Colonic mucosa (tissue), 4 donors: ENCODE measurements at regions not wholly inside any gene's neighbourhood (a gene's known extent, or its start where the extent isn't known, plus 50 kb on each side); places are given as distances from the start of the nearest gene placed in this dataset.

Experiments used
- DNase-seq: peaks from one replicate; pipeline ENCODE4 v3.0.0-alpha.2; 2020
- H3K27ac ChIP-seq: fragments of 200-600 bp; one replicate; pipeline ENCODE4 v1.8.0; 2021
- H3K27me3 ChIP-seq: fragments of 200-600 bp; one replicate; pipeline ENCODE4 v1.8.0; 2021
- H3K36me3 ChIP-seq: fragments of 200-600 bp; one replicate; pipeline ENCODE4 v1.8.0; 2021
- H3K4me1 ChIP-seq: fragments of 200-600 bp; one replicate; pipeline ENCODE4 v1.8.0; 2021; ENCODE audit warnings: mild to moderate bottlenecking
- H3K4me3 ChIP-seq: fragments of 200-600 bp; one replicate; pipeline ENCODE4 v1.8.0; 2021
- H3K9ac ChIP-seq, 2 donors: one replicate each; pipeline ENCODE4 v1.7.0; 2013; ENCODE audit warnings: control low read depth in 2 of 2, low read depth in 2 of 2, low read length in 2 of 2
- H3K9me3 ChIP-seq: fragments of 200-600 bp; one replicate; pipeline ENCODE4 v1.8.0; 2021
- intact Hi-C: fragments of 100-400 bp; cut with DNase I; formaldehyde crosslinking; loops from one replicate; pipeline ENCODE4 v1.14.1; 2022
- TF ChIP-seq, protein P1 (sequence below): fragments of 200-600 bp; IDR thresholded peaks from one replicate; pipeline ENCODE4 v1.8.0; 2022; ENCODE audit warnings: antibody characterized with exemption, mild to moderate bottlenecking
- donor health status: healthy.
- donor health status: DM: no; HTN: no; CAD: no.
- donor health status: DM: no; HTN: no; CAD: no.

DNA sequence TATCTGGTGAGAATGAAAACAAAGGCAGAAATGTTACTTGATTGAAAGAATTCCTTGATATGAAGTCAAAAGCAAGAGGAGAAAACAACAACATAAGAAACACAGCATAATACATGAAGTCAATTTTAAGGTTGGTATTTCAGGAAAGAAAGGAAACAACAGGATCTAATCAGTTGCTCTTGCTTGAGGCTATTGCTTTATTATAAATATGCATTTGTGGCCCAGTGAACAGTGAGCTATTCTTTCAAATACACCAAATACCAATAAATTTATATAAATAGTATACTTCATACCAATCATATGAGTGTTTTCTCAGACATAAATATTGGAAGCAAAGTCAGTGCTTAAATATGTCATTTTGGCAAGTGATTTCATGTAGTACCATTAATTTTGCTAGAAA is 806.6 kb downstream of the NXPH1 start:
- H3K9ac ChIP-seq, result no peak overlapping the region
- H3K27me3 ChIP-seq, result no peaks in the 10 kb centered on the region
- no peak for DNase-seq
- TF ChIP-seq, protein P1, sequence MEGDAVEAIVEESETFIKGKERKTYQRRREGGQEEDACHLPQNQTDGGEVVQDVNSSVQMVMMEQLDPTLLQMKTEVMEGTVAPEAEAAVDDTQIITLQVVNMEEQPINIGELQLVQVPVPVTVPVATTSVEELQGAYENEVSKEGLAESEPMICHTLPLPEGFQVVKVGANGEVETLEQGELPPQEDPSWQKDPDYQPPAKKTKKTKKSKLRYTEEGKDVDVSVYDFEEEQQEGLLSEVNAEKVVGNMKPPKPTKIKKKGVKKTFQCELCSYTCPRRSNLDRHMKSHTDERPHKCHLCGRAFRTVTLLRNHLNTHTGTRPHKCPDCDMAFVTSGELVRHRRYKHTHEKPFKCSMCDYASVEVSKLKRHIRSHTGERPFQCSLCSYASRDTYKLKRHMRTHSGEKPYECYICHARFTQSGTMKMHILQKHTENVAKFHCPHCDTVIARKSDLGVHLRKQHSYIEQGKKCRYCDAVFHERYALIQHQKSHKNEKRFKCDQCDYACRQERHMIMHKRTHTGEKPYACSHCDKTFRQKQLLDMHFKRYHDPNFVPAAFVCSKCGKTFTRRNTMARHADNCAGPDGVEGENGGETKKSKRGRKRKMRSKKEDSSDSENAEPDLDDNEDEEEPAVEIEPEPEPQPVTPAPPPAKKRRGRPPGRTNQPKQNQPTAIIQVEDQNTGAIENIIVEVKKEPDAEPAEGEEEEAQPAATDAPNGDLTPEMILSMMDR, result no peak
- no peaks in the 10 kb centered on the region for H3K36me3 ChIP-seq
- no peaks in the 10 kb centered on the region for H3K4me1 ChIP-seq
- H3K4me3 ChIP-seq, result no peak overlapping the region
- H3K27ac ChIP-seq, result no peak overlapping the region
- intact Hi-C loops, result no loop called here
- no peaks in the 10 kb centered on the region for H3K9me3 ChIP-seq

DNA sequence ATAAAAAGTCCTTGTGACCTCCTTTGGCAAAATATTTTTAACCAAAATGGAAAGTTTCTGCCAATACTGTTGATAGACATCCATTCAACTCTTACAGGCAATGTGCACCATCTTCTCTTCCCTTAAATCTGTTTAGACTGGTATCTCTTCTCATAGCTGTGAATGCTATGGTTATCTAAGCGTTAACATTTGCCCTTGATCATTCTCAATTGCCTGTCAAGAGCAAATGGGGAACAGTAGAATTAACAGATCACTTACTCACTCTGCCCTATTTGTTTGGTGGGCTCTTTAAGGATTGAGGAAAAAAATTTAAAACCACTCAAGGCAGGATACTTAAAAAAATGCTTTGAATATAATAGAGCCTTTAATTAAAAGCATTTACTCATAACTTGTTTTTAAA is 808.4 kb downstream of the NXPH1 start:
- H3K4me1 ChIP-seq, result no peaks in the 10 kb centered on the region
- no peak overlapping the region for H3K9ac ChIP-seq
- H3K27ac ChIP-seq, result no peak overlapping the region
- no peak for DNase-seq
- H3K36me3 ChIP-seq, result no peaks in the 10 kb centered on the region
- H3K27me3 ChIP-seq, result no peaks in the 10 kb centered on the region
- intact Hi-C loops, result no loop called here
- H3K9me3 ChIP-seq, result no peaks in the 10 kb centered on the region
- TF ChIP-seq, protein P1, result no peak
- no peak overlapping the region for H3K4me3 ChIP-seq

DNA sequence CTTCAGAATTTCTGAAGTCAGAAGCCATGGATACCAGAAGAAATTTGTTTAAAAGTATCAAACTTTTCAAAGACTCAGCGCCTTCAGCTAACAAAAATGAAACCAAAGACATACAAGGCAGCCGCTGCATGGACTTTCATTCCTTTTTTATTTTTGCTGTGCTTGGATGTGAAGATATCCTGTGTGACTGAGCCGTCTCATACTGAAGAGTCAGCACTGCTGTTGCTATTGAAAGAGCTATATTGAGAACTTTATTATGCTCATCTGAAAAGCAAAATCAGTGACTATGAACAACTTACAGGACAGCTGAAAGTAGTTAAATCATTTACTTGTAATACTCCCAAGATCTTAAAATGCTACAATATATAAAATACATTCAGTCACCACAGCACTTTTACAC is 809.2 kb downstream of the NXPH1 start:
- no peak overlapping the region for H3K27ac ChIP-seq
- intact Hi-C loops, result no loop called here
- no peak for DNase-seq
- H3K4me1 ChIP-seq, result no peaks in the 10 kb centered on the region
- no peak overlapping the region for H3K4me3 ChIP-seq
- H3K9me3 ChIP-seq, result no peaks in the 10 kb centered on the region
- H3K27me3 ChIP-seq, result no peaks in the 10 kb centered on the region
- H3K9ac ChIP-seq, result no peak overlapping the region
- TF ChIP-seq, protein P1, result no peak
- no peaks in the 10 kb centered on the region for H3K36me3 ChIP-seq

DNA sequence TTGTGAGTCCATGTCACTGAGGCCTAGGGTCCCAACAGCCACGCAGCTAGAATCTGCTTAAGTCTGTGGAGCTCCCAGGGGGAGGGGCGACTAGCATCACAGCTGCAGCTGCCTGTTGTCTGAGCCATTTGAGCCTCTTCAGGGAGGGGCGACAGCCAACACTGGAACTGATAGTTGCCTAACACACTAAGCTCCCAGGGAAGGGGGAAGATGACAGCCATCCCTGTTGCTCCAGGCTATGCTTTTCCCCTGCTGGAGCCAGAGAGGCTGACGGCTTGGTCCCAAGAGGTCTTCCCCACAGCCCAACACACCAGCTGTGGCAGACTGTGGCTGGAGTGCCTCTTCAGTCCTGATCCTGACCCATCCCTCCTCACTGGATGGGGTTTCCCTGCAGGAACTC is 817.5 kb downstream of the NXPH1 start:
- TF ChIP-seq, protein P1, result no peak
- intact Hi-C loops, result no loop called here
- H3K36me3 ChIP-seq, result no peaks in the 10 kb centered on the region

DNA sequence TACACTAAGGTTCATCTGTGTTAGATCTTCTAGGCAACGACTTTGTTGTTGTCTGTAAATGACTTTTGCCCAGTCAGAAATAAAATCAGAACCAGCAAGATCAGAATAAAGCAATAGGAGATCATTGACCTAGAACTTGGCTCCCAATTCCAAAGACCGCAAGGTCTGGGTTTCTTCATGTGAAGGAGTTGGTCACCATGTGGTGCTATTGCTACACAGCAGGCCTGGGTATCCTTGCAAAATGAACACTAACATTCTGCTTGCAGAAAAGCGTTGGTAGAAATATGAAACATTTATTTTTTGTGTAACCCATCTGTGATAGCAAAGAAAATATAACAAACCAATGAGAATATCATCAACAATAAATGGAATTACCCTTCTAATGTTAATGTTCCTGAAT is 831.0 kb downstream of the NXPH1 start:
- intact Hi-C loops, result no loop called here
- Histone ChIP-seq H3K4me1 (no peaks in the 10 kb centered on the region), H3K9me3 (no peaks in the 10 kb centered on the region), H3K27me3 (no peaks in the 10 kb centered on the region), H3K4me3 (no peak overlapping the region), H3K27ac (no peak overlapping the region), H3K36me3 (no peaks in the 10 kb centered on the region), H3K9ac (no peak overlapping the region)
- DNase-seq, result no peak
- TF ChIP-seq, protein P1, result no peak

More for the DNA sequence above, 817.5 kb downstream of the NXPH1 start:
- Histone ChIP-seq H3K27me3 (no peaks in the 10 kb centered on the region), H3K4me3 (no peak overlapping the region), H3K4me1 (no peaks in the 10 kb centered on the region), H3K27ac (no peak overlapping the region), H3K9ac (no peak overlapping the region), H3K9me3 (no peaks in the 10 kb centered on the region)
- DNase-seq, result no peak

DNA sequence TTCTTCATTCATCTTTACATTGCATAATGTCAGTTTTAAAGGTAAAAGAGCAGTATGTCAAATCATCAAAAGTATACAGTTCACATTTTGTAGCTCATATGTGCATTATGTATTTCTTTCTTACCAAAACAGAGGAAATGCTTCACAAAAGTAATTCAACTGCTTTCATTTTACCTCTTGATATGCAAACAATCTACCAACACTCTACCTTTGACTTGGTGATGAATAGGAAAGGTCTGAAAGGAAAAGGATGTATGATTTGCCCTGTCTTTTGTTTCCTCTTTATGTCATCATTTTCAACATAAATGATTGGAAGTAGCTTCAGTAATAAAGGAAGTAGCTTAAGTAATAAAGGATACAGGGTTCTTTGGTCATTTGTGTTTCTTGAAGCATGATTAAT is 846.7 kb downstream of the NXPH1 start:
- no peak overlapping the region for H3K27ac ChIP-seq
- DNase-seq, result no peak
- no peak overlapping the region for H3K4me3 ChIP-seq
- no peaks in the 10 kb centered on the region for H3K27me3 ChIP-seq
- no peaks in the 10 kb centered on the region for H3K9me3 ChIP-seq
- H3K9ac ChIP-seq, result no peak overlapping the region
- H3K4me1 ChIP-seq, result no peaks in the 10 kb centered on the region
- H3K36me3 ChIP-seq, result no peaks in the 10 kb centered on the region
- TF ChIP-seq, protein P1, result no peak
- intact Hi-C loops, result no loop called here
